GM13977 (cell line): ENCODE measurements at regions not wholly inside any gene's neighbourhood (a gene's known extent, or its start where the extent isn't known, plus 50 kb on each side); places are given as distances from the start of the nearest gene placed in this dataset.

Experiments used
- DNase-seq: peaks from one replicate; pipeline ENCODE4 v3.0.0; 2012; ENCODE audit warnings: low spot score
- CTCF ChIP-seq: IDR thresholded peaks from 2 replicates; pipeline ENCODE4 v1.5.1; 2012; ENCODE audit warnings: mild to moderate bottlenecking, control low read depth; ENCODE audit not compliant: insufficient read depth; ENCODE audit errors: extremely low read depth, missing control alignments
- in situ Hi-C: fragments of 300-500 bp; cut with MboI; formaldehyde crosslinking; loops from one replicate; pipeline ENCODE4 v1.12.0; 2022; ENCODE audit warnings: low sequenced_read_pairs, low pct_unique_long_range_greater_than_20kb, mixed read lengths, inconsistent platforms; ENCODE audit not compliant: unreplicated experiment

GRCh38 chr3:150216041-150216811 lies 191.9 kb upstream of the TSC22D2 start:
- no peak for TF ChIP-seq CTCF
- DNase-seq = no peak
- in situ Hi-C loops = no loop called here

GRCh38 chr3:150215616-150216015 lies 192.5 kb upstream of the TSC22D2 start:
- TF ChIP-seq CTCF = no peak
- in situ Hi-C loops = no loop called here
- no peak for DNase-seq

GRCh38 chr3:150213577-150213976 lies 194.5 kb upstream of the TSC22D2 start:
- no peak for DNase-seq
- in situ Hi-C loops = no loop called here
- no peak for TF ChIP-seq CTCF

GRCh38 chr3:150210461-150211110 lies 197.5 kb upstream of the TSC22D2 start:
- TF ChIP-seq CTCF = no peak
- no peak for DNase-seq
- in situ Hi-C loops = no loop called here

GRCh38 chr3:150203273-150203672 lies 204.8 kb upstream of the TSC22D2 start:
- no peak for DNase-seq
- TF ChIP-seq CTCF = no peak
- in situ Hi-C loops = no loop called here

- no peak for TF ChIP-seq CTCF
- in situ Hi-C loops = no loop called here
- no peak for DNase-seq
These were observed 205.4 kb upstream of the TSC22D2 start for GRCh38 chr3:150202711-150203110.
